Lung (tissue), 11 donors: ENCODE measurements at regions not wholly inside any gene's neighbourhood (a gene's known extent, or its start where the extent isn't known, plus 50 kb on each side); places are given as distances from the start of the nearest gene placed in this dataset.

Experiments
- ATAC-seq: fragments of 200-7000 bp; cut with Tn5 transposase; one replicate; pipeline ENCODE4 v1.9.1; 2020; ENCODE audit warnings: moderate number of reproducible peaks; ENCODE audit not compliant: insufficient read depth, low FRiP score
- DNase-seq, 3 donors: peaks; one replicate each; pipeline ENCODE4 v3.0.0-alpha.2; 2013 to 2017
- H3K27ac ChIP-seq, 2 donors: one replicate each; pipeline ENCODE4 v1.5.1; 2013; ENCODE audit warnings: mild to moderate bottlenecking in 2 of 2, moderate library complexity in 2 of 2, control low read depth in 1 of 2, inconsistent platforms in 1 of 2, low read depth in 1 of 2, low read length in 1 of 2
- H3K27me3 ChIP-seq, 3 donors: one replicate each; pipeline ENCODE4 v1.5.1; 2013; ENCODE audit warnings: low read length in 2 of 3; ENCODE audit not compliant: control insufficient read depth in 3 of 3, insufficient read depth in 3 of 3
- H3K36me3 ChIP-seq, 4 donors: one replicate each; pipeline ENCODE4 v1.5.1; 2013; ENCODE audit warnings: low read length in 4 of 4, mild to moderate bottlenecking in 1 of 4, moderate library complexity in 1 of 4; ENCODE audit not compliant: control insufficient read depth in 4 of 4, insufficient read depth in 4 of 4
- H3K4me1 ChIP-seq, 5 donors: one replicate each; pipeline ENCODE4 v1.5.1; 2013; ENCODE audit warnings: low read length in 5 of 5, mild to moderate bottlenecking in 2 of 5, moderate library complexity in 1 of 5; ENCODE audit not compliant: control insufficient read depth in 5 of 5, insufficient read depth in 5 of 5
- H3K4me3 ChIP-seq: one replicate; pipeline ENCODE4 v1.5.1; 2013; ENCODE audit warnings: mild to moderate bottlenecking, control low read depth, moderate library complexity
- H3K9ac ChIP-seq, 2 donors: one replicate each; pipeline ENCODE4 v1.5.1; 2013; ENCODE audit warnings: low read length in 2 of 2, control low read depth in 1 of 2; ENCODE audit not compliant: insufficient read depth in 1 of 2
- H3K9me3 ChIP-seq, 4 donors: one replicate each; pipeline ENCODE4 v1.5.1; 2013; ENCODE audit warnings: low read length in 3 of 4, mild to moderate bottlenecking in 1 of 4, moderate library complexity in 1 of 4; ENCODE audit not compliant: control insufficient read depth in 4 of 4, insufficient read depth in 3 of 4
- CTCF ChIP-seq: IDR thresholded peaks from 2 replicates; pipeline ENCODE4 v1.5.1; 2012; ENCODE audit warnings: mild to moderate bottlenecking; ENCODE audit errors: control extremely low read depth, extremely low read depth
- WGBS, 2 donors: extraction: QIAGEN DNeasy Blood & Tissue Kit; methylation state at CpG; one replicate each; pipeline ENCODE4 v1.1.7; 2013; 5-methylcytosine and 5-hydroxymethylcytosine counted together
- donor health status: control.
- donor health status: control.
- donor health status: Bipolar disorder and iron deficiency.
- donor health status: healthy.
- donor health status: DM: yes; HTN: yes; CAD: no.

DNA sequence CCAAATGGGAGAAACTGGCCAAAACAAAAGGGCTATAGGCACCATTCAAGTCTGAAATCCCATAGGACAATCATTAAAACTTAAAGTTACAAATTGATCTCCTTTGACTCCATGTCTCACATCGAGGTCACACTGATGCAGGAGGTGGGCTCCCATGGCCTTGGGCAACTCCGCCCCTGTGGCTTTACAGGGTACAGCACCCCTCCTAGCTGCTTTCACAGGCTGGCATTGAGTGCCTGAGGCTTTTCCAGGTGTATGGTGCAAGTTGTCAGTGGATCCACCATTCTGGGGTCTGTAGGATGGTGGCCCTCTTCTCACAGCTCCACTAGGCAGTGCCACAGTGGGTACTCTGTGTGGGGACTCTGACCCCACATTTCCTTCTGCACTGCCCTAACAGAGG is 662.1 kb downstream of the XPNPEP1 start:
- Histone ChIP-seq H3K9me3 (peaks cover 0 to 6% (median 0%) of the 10 kb centered on the region in 4 donors), H3K4me3 (no peak overlapping the region), H3K9ac (no peak overlapping the region), H3K27me3 (no peaks in the 10 kb centered on the region), H3K27ac (no peak overlapping the region), H3K4me1 (no peaks in the 10 kb centered on the region), H3K36me3 (no peaks in the 10 kb centered on the region)
- TF ChIP-seq CTCF = no peak
- DNase-seq (no peak), ATAC-seq (no peak)
- 63 to 73% methylated on average over 2 of the region's 2 CpGs for WGBS, 2 donors

GRCh38 chr10:109259293-109259692 is 664.0 kb downstream of the XPNPEP1 start:
- 71 to 74% methylated on average over 4 of the region's 4 CpGs for WGBS, 2 donors
- Histone ChIP-seq H3K9me3 (peaks cover 0 to 6% (median 0%) of the 10 kb centered on the region in 4 donors), H3K4me1 (no peaks in the 10 kb centered on the region), H3K4me3 (no peak overlapping the region), H3K9ac (no peak overlapping the region), H3K27me3 (no peaks in the 10 kb centered on the region), H3K36me3 (no peaks in the 10 kb centered on the region), H3K27ac (no peak overlapping the region)
- DNase-seq (no peak), ATAC-seq (no peak)
- TF ChIP-seq CTCF = no peak

DNA sequence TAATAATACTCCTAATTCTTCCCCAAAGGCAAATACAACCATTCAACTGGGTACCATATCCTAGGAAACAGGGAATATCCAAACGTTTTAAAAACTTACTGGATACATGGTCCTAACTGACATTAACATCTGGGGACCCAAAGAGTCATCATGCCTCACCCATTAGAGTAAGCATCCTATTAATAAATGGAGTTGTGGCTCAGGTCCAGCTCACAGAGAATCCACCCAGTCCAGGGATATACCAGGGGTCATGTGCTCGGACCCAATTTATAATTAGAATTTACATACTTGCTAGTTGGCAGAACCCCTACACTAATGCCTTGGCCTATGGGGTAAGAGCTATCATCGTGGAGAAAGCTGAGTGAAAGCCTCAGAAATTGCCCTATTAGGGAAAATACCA is 670.0 kb downstream of the XPNPEP1 start:
- no peak overlapping the region for H3K27ac ChIP-seq
- no peak for DNase-seq
- H3K9me3 ChIP-seq = no peaks in the 10 kb centered on the region
- no peak overlapping the region for H3K4me3 ChIP-seq
- H3K36me3 ChIP-seq = no peaks in the 10 kb centered on the region
- H3K9ac ChIP-seq = no peak overlapping the region
- no peaks in the 10 kb centered on the region for H3K27me3 ChIP-seq
- whole genome bisulfite sequencing, 2 donors = 77 to 78% methylated on average over 3 of the region's 3 CpGs
- no peak for ATAC-seq
- TF ChIP-seq CTCF = no peak
- no peaks in the 10 kb centered on the region for H3K4me1 ChIP-seq

- no peak for DNase-seq
- Histone ChIP-seq H3K9me3 (no peaks in the 10 kb centered on the region), H3K9ac (no peak overlapping the region), H3K36me3 (no peaks in the 10 kb centered on the region), H3K4me1 (no peaks in the 10 kb centered on the region), H3K27me3 (no peaks in the 10 kb centered on the region), H3K27ac (no peak overlapping the region), H3K4me3 (no peak overlapping the region)
- no peak for TF ChIP-seq CTCF
- ATAC-seq = no peak
- WGBS, 2 donors = 72 to 81% methylated on average over 4 of the region's 4 CpGs
These were observed 673.2 kb downstream of the XPNPEP1 start for GRCh38 chr10:109250152-109250551.
